Epithelial cell of esophagus (primary cell): ENCODE measurements at regions not wholly inside any gene's neighbourhood (a gene's known extent, or its start where the extent isn't known, plus 50 kb on each side); places are given as distances from the start of the nearest gene placed in this dataset.
A peak's percentile ranks its signal among the peaks of the same experiment; 100 is the strongest.

Experiments used
- DNase-seq: peaks from one replicate; pipeline ENCODE4 v3.0.0; 2010; ENCODE audit warnings: low read depth
- H3K4me3 ChIP-seq: 2 replicates; pipeline ENCODE4 v1.5.1; 2011; ENCODE audit warnings: mild to moderate bottlenecking, low read length, control low read depth
- CTCF ChIP-seq: IDR thresholded peaks from 2 replicates; pipeline ENCODE4 v1.5.1; 2011; ENCODE audit warnings: low read depth, mild to moderate bottlenecking, low read length, control low read depth, inconsistent platforms; ENCODE audit not compliant: insufficient read depth; ENCODE audit errors: missing control alignments

- H3K4me3 ChIP-seq = no peak overlapping the region
- no peak for DNase-seq
- no peak for TF ChIP-seq CTCF
Observed at GRCh38 chr20:18977441-18977840, 163.9 kb downstream of the SCP2D1 start.

GRCh38 chr20:18978311-18978710 is 164.7 kb downstream of the SCP2D1 start:
- DNase-seq = no peak
- no peak for TF ChIP-seq CTCF
- no peak overlapping the region for H3K4me3 ChIP-seq

GRCh38 chr20:18979132-18979531 is 165.5 kb downstream of the SCP2D1 start:
- DNase-seq = no peak
- H3K4me3 ChIP-seq = no peak overlapping the region
- TF ChIP-seq CTCF = no peak

- H3K4me3 ChIP-seq = no peak overlapping the region
- no peak for TF ChIP-seq CTCF
- no peak for DNase-seq
Observed at GRCh38 chr20:18981962-18982539, 168.5 kb downstream of the SCP2D1 start.

- H3K4me3 ChIP-seq = no peak overlapping the region
- no peak for TF ChIP-seq CTCF
- peak; percentile 14 for DNase-seq
Observed at GRCh38 chr20:18983796-18984195, 170.2 kb downstream of the SCP2D1 start.

GRCh38 chr20:18984238-18985200 is 170.9 kb downstream of the SCP2D1 start:
- no peak for TF ChIP-seq CTCF
- no peak overlapping the region for H3K4me3 ChIP-seq

More at GRCh38 chr20:18984238-18985200, 170.9 kb downstream of the SCP2D1 start:
- DNase-seq = no peak
